H1 (cell line): ENCODE measurements at regions not wholly inside any gene's neighbourhood (a gene's known extent, or its start where the extent isn't known, plus 50 kb on each side); places are given as distances from the start of the nearest gene placed in this dataset.

Experiments used
- HDAC2 ChIP-seq, 2 experiments: fragments of 300-600 bp in 1 of 2; sonication (generic) in 1 of 2; IDR thresholded peaks; 2 replicates each; pipeline ENCODE4 v1.6.1; 2011 to 2012; ENCODE audit warnings: low read depth in 2 of 2, low read length in 2 of 2, mild to moderate bottlenecking in 2 of 2, moderate library complexity in 2 of 2, borderline replicate concordance in 1 of 2, inconsistent platforms in 1 of 2
- JUN ChIP-seq: IDR thresholded peaks from 2 replicates; pipeline ENCODE4 v1.6.1; 2011; ENCODE audit warnings: low read depth, mild to moderate bottlenecking, improper control_type of control experiment, low read length
- SIN3A ChIP-seq, 2 experiments: IDR thresholded peaks in 1 of 2; conservative IDR thresholded peaks in 1 of 2; 2 replicates each; pipeline ENCODE4 v1.6.1; 2011 to 2012; ENCODE audit warnings: low read length in 2 of 2, improper control_type of control experiment in 1 of 2, low read depth in 1 of 2, mild to moderate bottlenecking in 1 of 2
- SRF ChIP-seq: IDR thresholded peaks from 2 replicates; pipeline ENCODE4 v1.6.1; 2011; ENCODE audit warnings: mild to moderate bottlenecking, low read depth, low read length, moderate library complexity
- TF ChIP-seq, protein P1 (sequence below): IDR thresholded peaks from 2 replicates; pipeline ENCODE4 v1.6.1; 2011; ENCODE audit warnings: low read length, improper control_type of control experiment
- TF ChIP-seq, protein P2 (sequence below): IDR thresholded peaks from 2 replicates; pipeline ENCODE4 v1.6.1; 2011; ENCODE audit warnings: low read depth, mild to moderate bottlenecking, low read length; ENCODE audit not compliant: insufficient read depth

DNA sequence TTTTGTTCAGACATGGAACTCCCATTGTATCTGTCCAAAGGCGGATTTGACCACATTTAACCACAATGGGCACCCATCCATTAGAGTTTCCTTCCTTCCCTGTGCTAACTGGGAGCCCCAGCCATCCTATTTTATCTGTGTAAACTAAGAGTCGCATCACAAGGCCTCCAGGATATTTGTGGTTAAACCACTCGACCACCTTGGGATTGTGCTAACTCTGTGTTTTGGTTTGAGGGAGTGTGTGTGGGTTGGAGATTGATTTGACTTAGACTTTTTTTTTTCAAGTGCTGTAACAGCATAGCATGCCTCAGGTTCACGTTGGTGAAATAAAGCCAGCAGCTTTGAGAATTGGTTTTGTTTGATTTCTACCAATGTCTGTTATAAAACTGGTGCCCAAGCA, 100.4 kb upstream of the TP63 start (continued):
- TF ChIP-seq, protein P1, sequence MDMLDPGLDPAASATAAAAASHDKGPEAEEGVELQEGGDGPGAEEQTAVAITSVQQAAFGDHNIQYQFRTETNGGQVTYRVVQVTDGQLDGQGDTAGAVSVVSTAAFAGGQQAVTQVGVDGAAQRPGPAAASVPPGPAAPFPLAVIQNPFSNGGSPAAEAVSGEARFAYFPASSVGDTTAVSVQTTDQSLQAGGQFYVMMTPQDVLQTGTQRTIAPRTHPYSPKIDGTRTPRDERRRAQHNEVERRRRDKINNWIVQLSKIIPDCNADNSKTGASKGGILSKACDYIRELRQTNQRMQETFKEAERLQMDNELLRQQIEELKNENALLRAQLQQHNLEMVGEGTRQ = no peak
- no peak for TF ChIP-seq JUN
- no peak for TF ChIP-seq SIN3A (conservative IDR thresholded peaks at IDR 0.05 in 1 of 2, IDR thresholded peaks at IDR 0.05 in 1 of 2; ENCODE audit: low read depth in 1 of 2, low read length in 2 of 2)
- TF ChIP-seq HDAC2 (IDR thresholded peaks at IDR 0.05; ENCODE audit: borderline replicate concordance in 1 of 2, low read depth in 2 of 2, low read length in 2 of 2) = no peak
- TF ChIP-seq SRF = no peak
- TF ChIP-seq, protein P2, sequence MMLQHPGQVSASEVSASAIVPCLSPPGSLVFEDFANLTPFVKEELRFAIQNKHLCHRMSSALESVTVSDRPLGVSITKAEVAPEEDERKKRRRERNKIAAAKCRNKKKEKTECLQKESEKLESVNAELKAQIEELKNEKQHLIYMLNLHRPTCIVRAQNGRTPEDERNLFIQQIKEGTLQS = no peak
